ENCODE measurements at regions not wholly inside any gene's neighbourhood (a gene's known extent, or its start where the extent isn't known, plus 50 kb on each side); places are given as distances from the start of the nearest gene placed in this dataset.

DNA sequence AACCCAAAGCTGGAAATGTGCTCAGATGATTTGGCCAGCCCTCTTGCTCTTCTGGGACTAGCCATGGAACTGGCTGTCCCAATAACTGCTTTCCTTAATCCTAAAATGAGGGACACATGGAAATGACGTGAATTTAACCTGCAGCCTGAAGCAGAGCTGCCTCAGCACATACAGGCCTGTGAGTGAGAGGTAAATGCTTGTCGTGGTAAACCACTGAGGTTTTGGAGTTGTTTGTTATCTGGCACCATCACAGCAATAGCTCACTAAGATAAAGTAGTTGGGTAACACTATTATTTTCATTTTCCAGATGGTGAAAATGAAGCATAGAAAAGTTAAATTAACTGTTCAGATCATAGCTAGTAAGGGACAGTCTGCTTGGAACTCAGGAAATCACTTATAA, 333.4 kb upstream of the CHD6 start:
- DNase-seq (ENCODE audit: low read depth in 3 of 3): no peak

DNA sequence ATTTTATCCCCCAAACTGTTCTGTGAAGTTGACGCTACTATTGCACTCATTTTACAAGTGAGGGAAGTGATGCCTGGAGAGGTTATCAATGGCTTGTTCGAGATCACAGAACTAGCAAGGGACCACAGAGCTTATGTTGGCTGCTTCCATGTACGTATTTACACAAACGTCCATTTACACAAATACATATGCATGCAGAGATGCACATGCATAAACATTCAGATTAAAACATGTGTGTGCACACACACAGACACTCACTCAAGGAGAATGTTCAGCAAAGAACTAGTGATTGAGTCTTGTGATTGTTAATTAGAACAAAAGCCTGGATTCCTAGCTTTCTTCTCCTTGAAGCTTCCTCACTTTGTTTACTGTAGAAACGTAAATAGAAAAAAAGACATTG, 321.5 kb upstream of the CHD6 start:
- DNase-seq (ENCODE audit: low read depth in 3 of 3): no peak

DNA sequence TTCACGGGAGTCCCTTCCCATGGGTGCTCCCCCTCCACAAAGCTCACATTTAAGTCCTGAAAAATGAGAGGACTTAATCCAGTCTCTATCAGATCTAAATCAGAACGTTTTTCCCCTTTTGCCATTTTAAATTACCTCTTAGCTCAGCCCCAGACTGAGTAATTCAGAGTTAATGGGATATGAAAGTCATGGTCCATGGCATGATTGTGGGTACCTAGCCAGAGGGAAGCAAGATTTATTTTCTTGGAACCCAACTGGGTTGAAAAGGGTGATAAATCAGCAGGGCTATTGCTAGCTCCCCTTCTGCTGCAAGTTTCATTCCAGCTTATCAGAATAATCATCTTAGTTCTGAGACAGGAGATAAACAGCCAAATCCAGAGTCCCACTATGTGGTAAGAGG, 320.2 kb upstream of the CHD6 start:
- no peak for DNase-seq (ENCODE audit: low read depth in 3 of 3)

DNA sequence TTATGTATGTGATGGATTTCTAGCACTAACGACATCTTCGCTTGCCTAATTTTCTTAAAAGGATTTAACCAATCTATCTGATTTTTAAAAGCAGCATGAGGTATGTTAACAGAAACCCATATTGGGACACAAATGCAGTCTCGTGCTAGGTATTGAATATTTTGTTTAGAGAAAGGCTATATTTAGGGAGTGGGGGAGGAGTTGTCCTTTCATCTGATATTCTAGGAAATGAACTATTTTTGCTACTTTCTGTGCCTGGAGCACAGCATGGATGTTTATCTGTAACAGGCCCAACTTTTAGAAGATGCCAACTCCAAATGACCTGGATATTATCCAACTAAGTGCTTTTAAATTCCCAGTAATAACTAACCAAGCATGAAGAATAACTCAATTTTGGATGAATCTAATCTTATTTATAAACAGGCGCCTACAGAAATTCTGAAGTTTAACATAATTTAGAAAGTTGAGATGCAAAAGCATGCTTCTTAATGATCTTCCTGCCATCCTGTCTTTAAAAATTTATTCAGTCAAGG, 317.1 kb upstream of the CHD6 start:
- no peak for DNase-seq (ENCODE audit: low read depth in 3 of 3)

DNA sequence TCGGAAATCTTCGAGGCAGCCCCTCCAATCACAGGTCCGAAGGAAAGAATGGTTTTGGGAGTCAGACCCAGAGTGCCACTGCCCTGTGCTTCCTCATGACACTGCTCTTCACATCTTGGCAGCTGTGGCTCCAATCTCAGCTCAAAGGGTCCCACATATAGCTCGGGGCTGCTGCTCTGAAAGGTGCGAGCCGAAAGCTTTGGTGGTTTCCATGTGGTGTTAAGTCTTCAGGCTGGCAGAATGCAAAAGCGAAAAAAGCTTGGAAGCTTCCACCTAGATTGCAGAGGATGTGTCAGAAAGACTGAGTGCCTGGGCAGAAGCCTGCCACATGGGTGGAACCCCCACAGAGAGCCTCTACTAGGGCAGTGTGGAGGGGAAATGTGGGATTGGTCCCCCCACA, 314.3 kb upstream of the CHD6 start:
- no peak for DNase-seq (ENCODE audit: low read depth in 3 of 3)

DNA sequence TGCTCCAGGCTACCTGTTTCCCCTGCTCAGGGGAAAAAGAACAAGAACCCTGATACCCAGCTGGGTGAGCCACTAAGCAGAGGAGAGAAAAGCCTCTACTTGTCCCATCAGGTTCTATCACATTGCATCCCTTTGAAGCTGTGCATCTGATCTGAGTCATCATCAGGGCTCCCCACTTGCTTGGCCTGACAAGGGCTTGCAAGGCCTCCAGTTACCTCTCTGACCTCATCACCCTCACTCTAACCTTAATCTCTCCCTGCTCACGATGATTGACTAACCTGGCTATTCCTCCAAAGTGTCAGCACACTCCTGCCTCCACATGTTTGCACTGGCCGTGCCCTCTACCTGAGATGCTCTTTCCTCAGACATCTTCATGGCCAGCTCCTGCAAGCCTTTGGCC, 309.5 kb upstream of the CHD6 start:
- no peak for DNase-seq (ENCODE audit: low read depth in 3 of 3)

DNA sequence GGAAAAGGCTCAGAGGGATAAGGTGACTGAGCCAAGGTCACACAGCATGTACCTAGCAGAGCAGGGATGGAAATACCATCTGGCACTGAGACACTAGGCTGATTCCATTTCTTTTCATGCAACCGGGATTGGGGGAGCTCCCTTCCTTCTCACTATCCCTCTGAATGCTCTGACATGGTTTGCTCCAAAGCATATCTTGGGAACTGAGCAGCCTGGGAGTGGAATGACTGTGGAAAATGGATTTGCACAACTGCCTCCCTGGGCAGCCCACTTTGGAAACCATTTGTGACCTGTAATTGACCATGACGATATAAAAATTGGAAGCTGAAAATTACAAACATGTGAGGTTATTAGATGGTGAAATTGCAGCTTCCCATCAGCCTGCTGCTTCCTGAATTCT, 309.0 kb upstream of the CHD6 start:
- no peak for DNase-seq (ENCODE audit: low read depth in 3 of 3)

DNA sequence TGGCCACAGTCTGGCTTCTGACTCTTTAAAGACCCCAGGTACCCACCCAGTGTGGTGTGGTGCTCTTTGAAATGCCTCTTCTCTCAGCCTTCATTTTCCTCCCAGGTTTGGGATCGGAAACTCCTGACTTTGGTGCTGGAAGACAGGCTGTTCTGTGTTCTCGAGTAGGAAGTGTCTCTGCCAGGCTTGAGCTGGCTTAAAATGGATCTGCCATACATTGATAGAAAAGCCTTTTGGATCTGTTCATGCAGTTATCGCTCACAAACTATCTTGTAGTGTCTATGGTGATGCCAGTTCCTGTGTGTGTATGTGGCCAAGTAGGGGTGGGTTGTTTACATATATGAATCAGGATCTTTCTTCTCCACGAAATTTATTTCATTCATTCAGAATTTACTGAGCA, 307.3 kb upstream of the CHD6 start:
- DNase-seq (ENCODE audit: low read depth in 3 of 3): no peak

DNA sequence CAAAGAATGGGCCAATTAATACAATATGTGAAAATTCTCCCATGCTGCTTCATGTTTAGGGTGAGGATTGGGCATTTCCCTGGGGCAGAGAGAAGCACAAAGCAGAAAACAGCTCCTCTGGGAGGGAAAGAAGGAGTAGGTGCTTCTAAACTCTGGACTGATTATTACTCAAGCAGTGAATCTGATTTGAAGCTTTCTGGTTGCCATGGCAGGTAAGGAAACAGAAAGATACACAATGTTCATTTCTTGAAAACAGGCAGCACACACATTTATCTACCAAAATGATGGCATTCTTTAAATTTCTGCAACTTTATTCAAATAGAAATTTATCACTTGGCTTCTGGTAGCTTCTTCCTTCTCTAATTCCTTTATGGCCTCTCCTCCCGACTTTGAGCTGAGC, 305.4 kb upstream of the CHD6 start:
- DNase-seq (ENCODE audit: low read depth in 3 of 3): no peak

DNA sequence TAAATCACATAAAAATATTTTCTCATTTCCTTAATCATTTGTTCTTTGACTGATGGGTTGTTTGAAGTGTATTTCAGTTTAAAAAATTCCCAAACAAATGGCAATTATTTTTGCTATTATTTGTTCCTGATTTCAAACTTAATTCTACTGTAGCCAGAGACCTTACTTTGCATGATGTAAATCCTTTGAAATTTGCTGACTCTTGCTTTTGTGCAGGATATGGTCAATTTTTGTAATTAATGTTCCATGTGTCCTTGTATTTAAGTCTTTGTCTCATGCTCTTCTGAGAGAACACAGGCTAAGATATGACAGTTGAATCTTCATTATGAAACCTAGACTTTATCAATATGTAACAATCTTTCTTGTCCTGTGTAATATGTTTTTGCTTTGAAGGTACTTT, 295.0 kb upstream of the CHD6 start:
- no peak for DNase-seq (ENCODE audit: low read depth in 3 of 3)

DNA sequence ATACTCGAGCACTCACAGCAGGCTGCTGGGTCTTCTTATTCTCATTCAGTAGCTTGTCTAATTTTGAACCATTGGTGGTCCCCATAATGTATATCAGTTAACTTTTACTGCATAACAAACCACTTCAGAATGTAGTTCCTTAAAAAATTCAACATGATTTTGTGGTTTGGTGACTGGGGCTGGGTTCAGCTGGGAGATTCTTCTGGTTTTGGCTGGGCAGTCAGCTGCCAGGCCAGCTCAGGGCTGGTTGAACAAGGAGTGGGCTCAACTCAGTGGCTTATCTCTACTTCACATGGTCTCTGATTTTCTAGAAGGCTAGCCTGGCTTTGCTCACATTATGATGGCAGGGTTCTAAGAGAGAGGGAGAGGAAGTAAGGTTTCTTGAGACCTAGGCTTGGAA, 292.4 kb upstream of the CHD6 start:
- DNase-seq (ENCODE audit: low read depth in 3 of 3): no peak

DNA sequence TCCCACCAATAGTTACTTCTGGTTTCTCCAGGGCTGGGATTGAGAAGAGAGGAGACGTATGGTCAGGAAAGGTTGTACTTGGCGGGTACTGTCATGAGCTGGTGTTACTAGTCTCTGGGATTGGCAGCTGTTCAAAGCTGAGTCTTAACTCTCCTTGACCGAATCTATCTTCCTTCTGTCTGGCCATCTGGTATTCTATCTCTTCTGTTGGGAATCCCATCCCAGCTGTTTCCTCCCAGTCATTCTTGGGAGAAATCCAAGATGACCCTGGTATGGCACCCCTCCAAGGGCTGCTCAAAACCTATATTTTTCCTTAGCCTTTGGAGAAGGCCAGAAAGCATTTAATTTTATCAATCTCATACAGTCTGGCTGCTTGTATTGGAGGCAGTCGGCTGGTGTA, 287.0 kb upstream of the CHD6 start:
- DNase-seq (ENCODE audit: low read depth in 3 of 3): no peak

DNA sequence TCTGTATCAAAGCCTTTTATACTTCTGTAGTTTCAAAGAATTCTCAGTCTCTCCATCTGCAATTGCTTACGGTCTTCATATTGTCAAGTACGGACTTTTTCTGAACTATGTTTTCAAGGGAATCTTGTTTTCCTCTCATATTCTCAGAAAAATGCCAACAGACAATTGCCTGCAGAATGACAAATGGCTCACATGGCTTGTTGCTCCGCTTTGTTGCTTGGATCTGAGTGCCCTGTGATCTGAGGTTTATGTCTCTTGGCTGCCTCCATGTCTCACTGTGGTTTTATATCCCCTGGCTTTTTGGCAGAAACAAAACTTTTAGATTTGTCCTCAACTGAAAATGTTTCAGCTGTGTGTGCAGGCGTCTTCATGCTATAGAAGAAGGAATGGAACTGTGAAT, 285.4 kb upstream of the CHD6 start:
- DNase-seq (ENCODE audit: low read depth in 3 of 3): no peak

DNA sequence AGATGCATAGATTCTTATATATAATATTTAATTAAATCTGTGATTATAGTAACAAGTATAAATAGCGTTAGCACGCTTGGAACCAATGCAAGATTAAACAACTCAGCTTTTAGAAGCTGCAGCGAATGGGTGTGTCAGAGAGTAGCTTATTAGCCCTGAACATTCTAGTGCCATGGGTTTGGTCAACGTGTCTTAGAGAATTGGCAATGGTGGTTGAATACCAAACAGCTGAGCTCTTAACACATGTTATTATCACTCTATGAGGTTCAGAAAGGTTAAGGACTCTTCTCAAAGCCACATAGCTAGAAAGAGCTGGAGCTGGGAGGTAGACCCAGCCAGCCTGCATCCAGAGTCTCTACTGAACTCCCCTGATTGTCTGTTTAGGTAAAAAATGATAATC, 284.2 kb upstream of the CHD6 start:
- DNase-seq (ENCODE audit: low read depth in 3 of 3): no peak

DNA sequence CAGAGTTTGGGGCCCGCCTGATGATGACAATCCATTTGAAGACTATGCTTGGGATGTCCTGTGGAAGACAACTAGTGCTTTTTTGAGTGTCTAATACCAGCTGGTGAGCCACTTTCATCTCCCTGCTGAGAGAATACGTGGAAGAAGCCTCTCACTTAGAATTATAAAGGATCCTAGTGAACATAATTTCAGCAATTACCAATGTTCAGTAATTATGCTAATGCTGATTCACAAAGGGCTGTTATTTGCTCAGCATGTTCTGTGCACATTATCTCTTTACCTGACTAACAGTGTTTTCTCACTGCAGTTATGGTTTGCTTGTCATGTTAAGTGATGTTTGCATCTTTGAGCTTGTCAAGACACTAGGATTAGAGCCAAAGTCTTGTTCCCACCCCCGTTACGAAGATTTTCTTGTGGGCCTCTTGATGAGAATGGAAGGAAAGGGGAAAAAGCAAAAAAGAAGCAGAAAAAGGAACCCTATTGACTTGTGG, 282.1 kb upstream of the CHD6 start:
- DNase-seq (ENCODE audit: low read depth in 3 of 3): no peak

DNA sequence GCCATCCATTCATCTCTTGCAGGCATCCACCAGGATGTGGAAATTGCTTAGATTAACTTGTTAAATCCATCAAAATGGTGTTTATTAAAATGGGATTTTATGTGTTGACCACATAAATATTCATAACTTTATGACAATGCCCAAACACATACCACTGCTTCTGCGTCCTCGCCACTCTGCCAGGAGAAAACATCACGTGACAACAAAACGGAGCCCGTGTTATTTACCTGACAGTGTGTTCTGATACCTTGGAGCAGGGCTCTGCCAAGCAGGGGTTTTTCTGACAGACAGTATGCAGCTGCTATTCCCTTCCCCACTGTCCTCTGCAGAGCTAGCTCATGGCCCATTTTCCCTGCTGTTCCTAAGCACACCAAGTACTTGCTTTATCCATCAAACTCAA, 279.5 kb upstream of the CHD6 start:
- DNase-seq (ENCODE audit: low read depth in 3 of 3): no peak

DNA sequence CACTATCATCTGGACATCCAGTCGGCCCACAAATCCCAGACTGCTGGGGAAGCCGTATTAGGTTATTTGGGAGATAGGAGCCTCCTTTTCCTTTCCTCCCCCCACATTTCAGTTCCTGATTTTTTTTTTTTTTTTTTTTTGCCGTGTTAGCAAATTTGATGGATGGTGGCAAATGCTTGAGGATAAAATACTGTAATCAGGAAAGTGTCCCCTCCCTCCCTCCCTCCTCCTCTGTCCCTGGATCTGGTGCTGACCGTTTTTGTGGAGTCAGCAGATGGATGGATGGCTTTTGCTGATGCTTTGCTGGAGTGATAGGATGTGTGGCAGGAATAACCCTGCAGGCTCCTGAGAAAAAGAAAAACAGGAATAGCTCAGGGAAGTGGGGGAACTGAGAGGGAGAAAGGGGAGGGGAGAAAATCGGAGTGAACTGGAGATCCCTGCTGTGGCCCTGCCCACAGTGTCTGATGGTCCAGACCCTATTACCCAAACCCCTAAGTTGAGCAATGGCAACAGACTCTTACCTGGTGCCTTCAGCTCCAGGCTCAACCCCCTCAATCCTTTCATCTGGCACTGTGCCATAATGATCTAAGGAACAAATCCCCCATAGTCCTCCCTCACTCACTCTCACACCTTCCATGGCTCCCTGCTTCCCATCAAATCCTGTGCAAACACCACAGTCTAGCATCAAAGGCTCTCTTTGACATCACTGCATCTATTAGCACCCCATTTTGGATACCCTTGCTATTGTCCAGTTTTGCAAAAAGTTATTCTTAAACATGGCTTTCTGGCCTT, 277.3 kb upstream of the CHD6 start:
- DNase-seq (ENCODE audit: low read depth in 3 of 3): no peak

DNA sequence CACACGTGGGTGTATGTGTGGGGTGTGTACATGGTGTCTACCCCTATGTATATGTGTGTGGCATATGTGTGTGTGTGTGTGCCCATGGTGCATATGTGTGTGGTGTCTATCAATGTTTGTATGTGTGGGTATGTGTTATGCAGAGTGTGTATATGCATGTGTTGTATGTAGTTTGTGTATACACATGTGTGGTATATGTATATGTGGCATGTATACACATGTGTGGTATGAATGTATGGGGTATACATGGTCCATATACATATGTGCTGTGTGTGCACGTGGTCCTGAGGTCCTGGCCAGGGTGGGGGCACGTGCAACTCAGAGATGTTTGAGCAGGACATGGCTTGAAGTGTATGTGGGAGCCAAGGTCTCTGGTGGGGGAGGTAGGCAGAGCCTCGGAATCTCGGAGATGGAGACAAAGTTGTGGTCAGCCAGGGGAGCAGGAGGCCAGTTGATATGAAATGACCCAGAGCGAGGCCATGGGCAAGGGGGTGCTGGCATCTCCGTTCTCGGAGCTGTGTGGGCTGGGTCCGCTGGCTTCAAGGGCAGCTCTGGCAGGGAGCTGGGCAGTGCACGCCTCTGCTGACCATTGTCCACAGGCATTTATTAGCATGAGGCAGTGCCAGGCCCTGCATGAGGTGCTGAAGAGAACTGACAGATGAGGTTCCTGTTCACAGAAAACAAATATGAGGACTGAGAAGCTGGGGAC, 276.2 kb upstream of the CHD6 start:
- DNase-seq (ENCODE audit: low read depth in 3 of 3): no peak

DNA sequence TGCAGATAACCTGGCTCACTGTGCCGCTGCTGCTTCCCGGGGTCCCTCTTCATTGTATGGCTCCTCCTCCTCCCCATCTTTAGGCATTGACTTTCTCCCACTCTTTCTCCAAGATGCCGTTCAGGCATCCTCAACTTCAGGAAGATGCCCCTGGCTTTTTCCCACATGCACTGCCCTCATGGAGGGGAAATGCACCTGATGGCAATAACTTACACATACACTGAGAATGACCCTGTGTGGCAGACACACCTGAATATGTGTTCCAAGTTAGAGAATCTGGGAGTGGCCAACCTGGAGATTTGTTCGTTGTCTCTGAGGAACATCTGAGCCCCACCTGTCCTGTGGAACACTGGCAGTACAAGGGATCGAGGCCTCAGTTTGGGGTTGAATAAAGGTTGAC, 273.9 kb upstream of the CHD6 start:
- no peak for DNase-seq (ENCODE audit: low read depth in 3 of 3)

DNA sequence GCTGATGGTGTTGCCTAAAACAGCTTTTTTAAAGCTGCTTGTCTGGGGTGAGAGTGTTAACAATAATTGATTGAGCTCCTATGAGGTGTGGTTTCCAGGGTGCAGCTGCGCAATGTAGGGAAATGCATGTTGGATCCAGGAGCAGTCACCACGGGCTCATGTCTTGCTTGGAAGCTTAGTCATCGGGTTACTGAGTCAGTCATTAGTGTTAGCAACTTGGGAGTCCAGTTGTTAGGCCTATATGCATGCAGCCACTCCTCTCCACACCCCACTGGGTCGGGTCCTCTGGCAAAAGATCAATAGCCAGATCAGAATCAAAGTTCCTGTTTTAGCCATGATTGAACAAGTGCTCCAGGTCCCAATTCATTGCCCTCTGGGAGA, 271.7 kb upstream of the CHD6 start:
- no peak for DNase-seq (ENCODE audit: low read depth in 3 of 3)

DNA sequence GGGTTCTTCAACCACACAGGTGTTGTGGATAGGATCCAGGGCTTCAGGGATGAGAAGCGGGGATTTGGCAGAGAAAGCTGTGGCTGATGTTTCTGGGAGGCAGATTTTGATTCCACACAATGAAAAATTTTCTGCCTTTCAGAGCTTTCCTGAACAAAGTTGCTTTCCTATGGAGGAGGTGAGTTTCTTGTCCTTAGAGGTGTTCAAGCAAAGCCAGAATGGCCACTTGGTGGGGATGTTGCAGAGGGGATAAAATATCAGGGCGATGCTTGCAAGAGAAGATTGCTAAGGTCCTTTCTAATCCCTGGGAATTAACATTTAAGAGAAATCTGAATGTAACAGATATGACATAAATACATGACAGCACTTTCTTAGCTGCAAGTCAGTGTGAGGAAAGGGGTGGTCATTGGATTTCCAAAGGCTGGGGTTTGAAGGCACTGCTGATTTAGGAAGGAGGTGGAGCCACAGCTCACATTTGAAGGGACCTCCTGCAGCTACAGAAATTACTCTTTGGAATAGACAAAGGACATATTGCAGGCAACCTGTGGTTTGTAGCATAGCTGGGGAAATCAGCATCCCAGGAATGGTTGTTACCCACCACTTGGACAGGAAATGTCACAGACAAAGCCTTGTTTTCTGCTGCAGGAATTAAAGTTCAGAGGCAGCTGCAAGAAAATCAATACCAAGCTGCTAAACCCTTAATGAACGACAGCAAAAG, 271.1 kb upstream of the CHD6 start:
- no peak for DNase-seq (ENCODE audit: low read depth in 3 of 3)

DNA sequence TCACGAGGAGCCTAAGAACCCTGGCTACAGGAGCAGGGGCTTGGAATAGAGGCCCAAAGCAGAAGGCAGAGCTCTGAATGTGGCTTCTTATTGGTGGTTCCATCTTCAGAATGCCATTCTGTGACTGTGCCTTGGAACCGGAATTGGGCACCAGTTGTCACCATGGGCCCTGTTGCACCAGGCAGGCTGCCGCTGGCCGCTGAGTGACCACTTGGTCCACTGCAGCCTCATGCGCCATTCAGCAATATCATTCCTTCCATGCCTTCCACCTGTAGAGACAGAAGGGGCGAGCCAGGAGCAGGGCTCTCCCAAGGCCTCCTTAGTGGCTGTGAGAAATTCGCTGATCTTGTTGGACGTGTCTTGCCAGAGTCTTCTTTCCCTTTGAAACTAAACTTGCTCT, 270.3 kb upstream of the CHD6 start:
- DNase-seq (ENCODE audit: low read depth in 3 of 3): no peak

DNA sequence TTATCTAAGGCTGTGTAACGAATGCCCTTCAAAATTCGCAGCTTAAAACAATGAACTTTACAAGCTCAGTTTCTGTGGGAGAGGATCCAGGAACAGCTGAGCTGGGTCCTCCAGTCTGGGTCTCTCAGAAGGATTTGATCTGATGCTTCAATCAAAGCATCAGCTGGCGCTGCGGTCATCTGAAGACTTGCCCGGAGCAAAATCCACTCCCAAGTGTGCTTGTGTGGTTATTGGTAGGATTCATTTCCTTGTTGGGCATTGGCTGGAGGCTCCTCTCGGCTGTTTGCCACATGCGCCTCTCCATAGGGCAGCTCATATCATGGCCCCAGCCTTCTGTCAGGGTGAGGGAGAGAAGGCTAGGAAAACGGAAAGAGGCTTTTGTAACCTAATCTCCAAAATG, 269.3 kb upstream of the CHD6 start:
- DNase-seq (ENCODE audit: low read depth in 3 of 3): no peak
